Testis (tissue), 2 donors: ENCODE measurements at regions not wholly inside any gene's neighbourhood (a gene's known extent, or its start where the extent isn't known, plus 50 kb on each side); places are given as distances from the start of the nearest gene placed in this dataset.
A peak's percentile ranks its signal among the peaks of the same experiment; 100 is the strongest.

Experiments used
- DNase-seq: peaks from one replicate; pipeline ENCODE4 v3.0.0-alpha.2; 2019
- H3K27ac ChIP-seq, 2 donors: fragments of 200-600 bp; sonication (generic); one replicate each; pipeline ENCODE4 v1.5.1; 2019
- H3K27me3 ChIP-seq: fragments of 200-600 bp; sonication (generic); one replicate; pipeline ENCODE4 v1.5.1; 2019
- H3K36me3 ChIP-seq: fragments of 200-600 bp; sonication (generic); one replicate; pipeline ENCODE4 v1.5.1; 2017; ENCODE audit warnings: low read depth; ENCODE audit errors: missing control alignments
- H3K4me1 ChIP-seq: fragments of 200-600 bp; sonication (generic); one replicate; pipeline ENCODE4 v1.5.1; 2019
- H3K4me3 ChIP-seq, 2 donors: fragments of 200-600 bp; sonication (generic); one replicate each; pipeline ENCODE4 v1.5.1; 2017 to 2019
- H3K9me3 ChIP-seq: fragments of 200-600 bp; sonication (generic); one replicate; pipeline ENCODE4 v1.5.1; 2017
- POLR2A ChIP-seq: fragments of 450-650 bp; IDR thresholded peaks from one replicate; pipeline ENCODE4 v1.6.1; 2017; ENCODE audit warnings: antibody characterized with exemption, mild to moderate bottlenecking, moderate library complexity
- WGBS, 2 donors: methylation state at CpG; one replicate each; pipeline ENCODE4 v1.1.5; 2018; 5-methylcytosine and 5-hydroxymethylcytosine counted together
- intact Hi-C: fragments of 100-400 bp; cut with DNase I; formaldehyde crosslinking; loops from one replicate; pipeline ENCODE4 v1.15.1; 2023; ENCODE audit warnings: low total_unique reads
- TF ChIP-seq, protein P1 (sequence below), 3 experiments: fragments of 450-650 bp in 2 of 3; fragments of 200-600 bp in 1 of 3; sonication (generic) in 1 of 3; IDR thresholded peaks; one replicate each; pipeline ENCODE4 v1.5.1; 2016 to 2019; ENCODE audit warnings: antibody characterized with exemption in 3 of 3, mild to moderate bottlenecking in 2 of 3, moderate library complexity in 1 of 3

DNA sequence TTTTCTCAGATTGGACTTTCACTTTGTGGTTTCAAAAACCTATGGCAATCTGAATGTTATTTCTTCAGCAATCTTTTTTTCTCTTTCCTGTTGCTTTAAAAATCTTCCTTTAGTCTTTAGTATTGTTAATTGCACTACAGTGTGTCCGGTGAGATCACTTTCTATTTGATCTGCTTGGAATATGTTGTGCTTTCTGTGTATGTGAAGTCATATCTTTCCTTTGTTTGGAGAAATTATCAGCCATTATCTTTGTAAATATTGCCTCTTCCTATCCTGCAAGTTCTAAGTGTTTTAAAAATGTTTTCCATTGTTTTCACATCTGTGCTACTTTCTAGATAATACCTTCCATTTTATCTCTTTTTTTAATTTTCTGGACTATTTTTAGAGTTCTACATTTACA, 171.4 kb upstream of the PRSS16 start:
- WGBS, 2 donors: 61 to 77% methylated on average over 1 of the region's 1 CpG
- Histone ChIP-seq H3K36me3 (no peaks in the 10 kb centered on the region), H3K4me1 (no peaks in the 10 kb centered on the region), H3K9me3 (no peaks in the 10 kb centered on the region), H3K27me3 (no peaks in the 10 kb centered on the region), H3K27ac (no peak overlapping the region), H3K4me3 (no peak overlapping the region)
- intact Hi-C loops: no loop called here
- DNase-seq: no peak
- TF ChIP-seq, protein P1, sequence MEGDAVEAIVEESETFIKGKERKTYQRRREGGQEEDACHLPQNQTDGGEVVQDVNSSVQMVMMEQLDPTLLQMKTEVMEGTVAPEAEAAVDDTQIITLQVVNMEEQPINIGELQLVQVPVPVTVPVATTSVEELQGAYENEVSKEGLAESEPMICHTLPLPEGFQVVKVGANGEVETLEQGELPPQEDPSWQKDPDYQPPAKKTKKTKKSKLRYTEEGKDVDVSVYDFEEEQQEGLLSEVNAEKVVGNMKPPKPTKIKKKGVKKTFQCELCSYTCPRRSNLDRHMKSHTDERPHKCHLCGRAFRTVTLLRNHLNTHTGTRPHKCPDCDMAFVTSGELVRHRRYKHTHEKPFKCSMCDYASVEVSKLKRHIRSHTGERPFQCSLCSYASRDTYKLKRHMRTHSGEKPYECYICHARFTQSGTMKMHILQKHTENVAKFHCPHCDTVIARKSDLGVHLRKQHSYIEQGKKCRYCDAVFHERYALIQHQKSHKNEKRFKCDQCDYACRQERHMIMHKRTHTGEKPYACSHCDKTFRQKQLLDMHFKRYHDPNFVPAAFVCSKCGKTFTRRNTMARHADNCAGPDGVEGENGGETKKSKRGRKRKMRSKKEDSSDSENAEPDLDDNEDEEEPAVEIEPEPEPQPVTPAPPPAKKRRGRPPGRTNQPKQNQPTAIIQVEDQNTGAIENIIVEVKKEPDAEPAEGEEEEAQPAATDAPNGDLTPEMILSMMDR (IDR thresholded peaks at IDR 0.05): no peak
- no peak for TF ChIP-seq POLR2A

DNA sequence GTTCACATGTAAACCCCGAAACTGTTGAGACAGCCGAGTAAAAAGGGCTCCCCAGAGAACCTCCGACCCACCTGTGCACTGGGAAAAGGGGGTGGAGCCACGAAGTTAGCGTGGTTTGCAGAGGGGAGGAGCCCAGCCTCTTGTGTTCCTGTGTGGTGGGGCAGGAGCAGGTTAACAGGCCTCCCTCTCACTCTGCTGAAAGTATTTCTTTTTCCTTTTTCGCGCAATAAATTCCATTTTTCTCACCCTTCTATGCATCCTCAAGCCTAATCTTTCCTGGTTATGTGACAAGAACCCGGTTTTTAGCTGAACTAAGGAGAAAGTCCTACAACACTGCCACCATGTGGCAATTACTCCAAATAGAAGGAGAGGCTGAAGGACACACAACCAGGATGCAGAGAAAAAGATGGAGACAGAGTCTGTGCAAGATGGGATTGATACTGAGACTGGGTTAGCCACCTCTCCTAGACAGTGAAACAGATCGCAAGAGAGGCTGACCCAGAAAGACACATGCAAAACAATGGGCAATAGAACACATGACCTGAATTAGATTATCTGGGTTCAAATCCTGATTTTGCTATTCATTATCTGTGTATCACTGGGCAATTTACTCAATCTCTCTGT, 168.7 kb upstream of the PRSS16 start:
- peak overlapping the region in 1 of 2 donors; percentile 14 for H3K4me3 ChIP-seq
- H3K27ac ChIP-seq: peak overlapping the region in 1 of 2 donors; percentile 21
- 2 to 3% methylated on average over 9 of the region's 9 CpGs for WGBS, 2 donors
- intact Hi-C loops: no loop called here
- TF ChIP-seq, protein P1 (IDR thresholded peaks at IDR 0.05): peak; percentile 45 to 57 (median 53)
- TF ChIP-seq POLR2A: no peak
- DNase-seq: peak; percentile 70
- H3K27me3 ChIP-seq: no peaks in the 10 kb centered on the region
- no peaks in the 10 kb centered on the region for H3K9me3 ChIP-seq
- H3K4me1 ChIP-seq: no peaks in the 10 kb centered on the region
- H3K36me3 ChIP-seq: no peaks in the 10 kb centered on the region

DNA sequence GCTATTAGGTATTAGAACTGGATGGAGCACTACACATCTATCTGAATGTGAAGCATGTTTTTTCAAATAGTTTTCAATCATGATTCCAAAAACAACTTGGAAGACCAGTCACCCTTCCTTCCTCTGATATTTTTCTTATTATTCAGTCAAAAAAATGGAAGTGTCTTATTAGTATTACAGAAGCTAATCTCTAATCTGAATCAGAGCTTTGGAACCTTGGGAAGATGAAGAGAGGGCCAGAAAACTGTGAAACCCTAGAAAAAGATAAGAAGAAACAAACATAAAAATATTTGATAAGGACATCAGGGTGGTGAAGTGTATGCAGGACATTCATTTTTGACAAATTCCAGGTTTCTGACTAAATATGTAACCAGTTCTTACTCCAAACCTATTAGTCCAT, 166.3 kb upstream of the PRSS16 start:
- intact Hi-C loops: no loop called here
- no peak for DNase-seq
- Histone ChIP-seq H3K36me3 (no peaks in the 10 kb centered on the region), H3K9me3 (no peaks in the 10 kb centered on the region), H3K4me1 (no peaks in the 10 kb centered on the region), H3K4me3 (no peak overlapping the region), H3K27me3 (no peaks in the 10 kb centered on the region), H3K27ac (peak overlapping the region in 1 of 2 donors; percentile 66)
- TF ChIP-seq, protein P1 (IDR thresholded peaks at IDR 0.05): no peak
- TF ChIP-seq POLR2A: no peak

DNA sequence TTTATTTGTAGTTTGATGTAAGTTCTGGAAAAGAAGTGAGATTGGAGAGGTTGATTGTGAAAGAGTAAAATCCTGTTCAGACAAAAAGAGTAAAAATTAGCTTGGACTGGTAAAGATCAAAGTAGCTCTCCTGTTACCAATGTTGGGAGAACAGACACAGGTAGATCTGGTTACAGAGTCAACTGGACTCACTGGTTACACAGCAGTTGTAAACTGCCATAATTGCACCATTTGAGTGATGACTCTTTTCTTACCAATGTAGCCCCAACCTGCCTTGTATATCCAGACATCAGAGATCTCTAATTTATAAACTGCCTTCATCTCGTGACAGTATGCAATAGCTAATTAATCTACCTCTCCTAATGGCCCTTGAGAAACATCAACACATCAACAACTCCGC, 165.6 kb upstream of the PRSS16 start:
- WGBS, 2 donors: 69 to 70% methylated on average over 2 of the region's 2 CpGs
- Histone ChIP-seq H3K27me3 (no peaks in the 10 kb centered on the region), H3K27ac (peak overlapping the region; percentile 2 to 66), H3K9me3 (no peaks in the 10 kb centered on the region), H3K36me3 (no peaks in the 10 kb centered on the region), H3K4me3 (no peak overlapping the region), H3K4me1 (no peaks in the 10 kb centered on the region)
- no peak for DNase-seq
- TF ChIP-seq, protein P1 (IDR thresholded peaks at IDR 0.05): no peak
- TF ChIP-seq POLR2A: no peak
- intact Hi-C loops: no loop called here

DNA sequence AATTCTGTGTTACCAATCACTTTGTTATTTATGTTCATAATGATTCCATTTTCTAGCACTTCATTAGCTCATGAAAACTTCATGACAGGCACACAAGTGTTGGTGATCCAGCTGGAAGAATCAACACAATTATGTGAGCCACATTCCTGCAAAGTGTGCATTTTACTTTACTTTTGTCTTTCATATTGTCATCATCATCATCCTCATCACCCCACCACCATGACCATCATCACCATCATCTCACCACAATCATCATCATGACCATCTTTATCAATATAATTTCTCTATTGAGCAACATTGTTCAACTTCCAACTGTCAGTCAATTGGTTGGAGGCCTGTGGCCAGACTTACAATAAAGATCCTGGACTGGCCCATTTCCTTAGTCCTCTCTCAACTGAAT, 159.4 kb upstream of the PRSS16 start:
- Histone ChIP-seq H3K9me3 (no peaks in the 10 kb centered on the region), H3K4me1 (no peaks in the 10 kb centered on the region), H3K4me3 (no peak overlapping the region), H3K27ac (no peak overlapping the region), H3K36me3 (no peaks in the 10 kb centered on the region), H3K27me3 (no peaks in the 10 kb centered on the region)
- TF ChIP-seq, protein P1 (IDR thresholded peaks at IDR 0.05): no peak
- no peak for TF ChIP-seq POLR2A
- intact Hi-C loops: no loop called here
- DNase-seq: no peak
